HS-5 (cell line): ENCODE measurements at regions not wholly inside any gene's neighbourhood (a gene's known extent, or its start where the extent isn't known, plus 50 kb on each side); places are given as distances from the start of the nearest gene placed in this dataset.

Source experiments
- DNase-seq: peaks from one replicate; pipeline ENCODE4 v3.0.0-alpha.2; 2012; ENCODE audit warnings: low read depth

DNA sequence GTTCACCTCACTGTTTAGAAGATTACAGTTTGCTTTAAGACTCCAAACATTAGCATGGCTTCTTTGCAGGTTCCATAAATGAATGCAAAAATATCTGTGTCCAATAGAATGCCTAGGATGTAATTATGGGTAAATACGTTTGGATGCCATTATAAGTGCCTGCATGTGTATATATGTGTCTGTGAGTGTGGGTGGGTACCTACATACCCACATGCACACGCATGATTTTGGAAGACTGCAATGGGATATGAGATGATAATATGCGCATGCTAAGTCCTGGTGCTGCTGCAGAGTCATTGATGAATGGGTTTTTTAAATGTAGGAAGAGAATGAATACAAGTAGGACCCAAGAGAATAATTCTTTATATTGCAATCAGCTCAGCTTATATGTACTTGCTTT is 406.4 kb downstream of the ZSWIM6 start:
- DNase-seq: no peak

DNA sequence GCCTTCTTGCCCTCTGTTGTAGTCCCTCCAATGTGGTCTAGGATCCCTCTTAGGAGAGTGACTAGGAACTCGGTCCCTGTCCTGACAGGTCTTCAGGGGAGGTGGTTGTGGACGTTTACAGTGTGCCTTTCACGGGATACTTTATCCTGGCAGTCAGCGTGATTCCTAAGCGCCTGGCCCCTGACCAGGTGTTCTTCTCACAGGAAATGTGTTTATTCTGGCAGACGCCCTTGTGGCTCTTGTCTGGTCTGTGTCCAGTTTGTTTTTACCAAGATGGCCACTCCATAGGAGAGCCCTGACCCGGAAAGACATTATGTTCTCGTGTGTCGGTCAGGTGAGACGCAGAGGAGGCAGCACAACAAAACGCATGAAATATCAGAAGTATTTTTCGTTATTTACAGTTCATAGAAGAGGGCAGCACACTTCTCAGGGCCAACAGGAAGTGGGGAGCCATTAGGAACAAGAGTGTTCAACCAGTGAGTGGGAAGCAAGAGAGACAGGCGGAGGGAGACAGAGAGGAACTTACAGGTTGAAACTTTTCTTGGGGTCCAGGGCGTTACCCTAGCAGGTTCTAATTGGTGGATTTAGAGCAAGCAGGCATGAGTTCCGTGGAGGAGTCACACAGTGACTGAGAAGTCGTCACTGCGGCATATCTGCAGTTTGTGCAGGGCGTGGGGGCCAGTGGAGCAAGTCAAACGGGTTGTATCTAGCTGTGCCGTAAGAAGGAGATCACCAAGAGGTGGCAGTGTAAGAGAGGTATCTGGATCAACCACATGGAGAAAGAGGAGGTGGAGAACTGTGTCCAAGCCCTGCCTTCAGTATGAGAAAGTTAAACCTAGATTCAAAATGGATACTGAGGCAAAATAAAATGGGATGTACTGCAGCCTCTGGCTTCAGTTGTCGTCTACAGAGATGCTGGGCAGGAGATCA is 412.9 kb downstream of the ZSWIM6 start:
- no peak for DNase-seq

DNA sequence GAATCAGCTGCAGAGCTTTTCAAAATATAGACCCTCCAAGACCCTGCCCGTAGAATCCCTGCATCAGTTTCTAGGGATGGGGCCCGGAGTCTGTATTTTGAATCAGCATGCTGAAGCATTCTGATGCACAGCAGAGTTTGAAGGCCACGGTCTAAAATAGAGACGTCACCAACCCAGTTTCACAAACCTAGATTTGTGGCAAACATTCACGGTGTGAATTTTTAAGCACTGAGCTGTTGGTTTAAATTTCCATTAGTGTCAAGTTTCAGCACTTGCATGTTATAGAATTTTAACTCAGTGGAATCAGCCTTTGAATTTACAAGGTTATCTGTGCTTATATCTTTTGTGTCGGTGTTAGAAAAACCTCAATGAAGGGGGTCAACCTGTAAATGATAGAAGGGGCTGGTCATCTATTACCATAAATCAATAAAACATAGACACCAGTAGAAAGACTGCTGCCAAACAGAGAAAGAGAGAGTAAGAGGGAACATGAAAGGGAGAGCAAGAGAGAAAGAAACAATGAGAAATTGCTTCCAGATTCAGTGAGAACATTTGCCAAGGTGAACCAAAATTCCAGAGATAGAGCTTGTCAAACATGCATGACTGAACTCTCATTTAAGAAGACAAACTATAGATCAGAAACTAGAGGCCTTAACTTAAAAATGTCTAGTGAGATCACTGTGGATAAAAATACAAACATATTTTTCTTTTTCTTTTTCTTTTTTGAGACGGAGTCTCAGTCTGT is 414.9 kb downstream of the ZSWIM6 start:
- no peak for DNase-seq

DNA sequence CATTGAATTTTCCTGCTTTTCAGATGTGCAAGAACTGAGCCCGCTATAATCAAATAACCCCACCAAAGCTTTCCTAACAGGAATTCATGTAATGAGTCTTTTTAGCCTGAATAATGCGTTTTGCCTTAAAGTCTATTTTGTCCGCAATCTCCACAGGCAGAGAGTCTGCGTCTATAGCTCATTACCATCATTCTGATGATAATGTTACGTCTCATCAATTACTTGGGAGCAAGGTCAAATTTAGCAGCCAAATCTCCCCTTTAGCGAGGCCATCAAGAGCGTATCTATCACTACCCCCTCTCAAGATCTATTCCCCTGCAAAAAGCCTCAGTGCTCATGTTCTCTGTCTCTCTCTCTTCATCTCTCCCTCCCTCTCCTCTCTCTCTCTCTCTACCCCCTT is 416.1 kb downstream of the ZSWIM6 start:
- no peak for DNase-seq

DNA sequence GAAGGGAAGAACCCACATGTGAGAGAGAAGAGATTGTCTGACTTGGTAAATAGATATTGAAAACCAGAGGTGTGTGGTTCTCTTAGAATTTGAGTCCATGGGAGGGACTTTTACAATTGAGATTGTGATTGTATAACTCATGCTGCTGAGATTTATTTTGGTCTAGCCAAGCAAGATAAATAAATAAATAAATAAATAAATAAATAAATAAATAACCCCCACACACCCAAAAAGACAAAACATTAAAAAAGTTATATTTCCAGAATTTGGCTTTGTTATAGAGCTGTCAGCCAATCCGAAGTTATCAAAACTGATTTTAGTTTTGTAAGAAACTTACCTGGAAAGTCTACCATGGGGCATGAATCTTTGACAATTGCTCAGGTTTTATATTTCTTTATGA is 416.6 kb downstream of the ZSWIM6 start:
- no peak for DNase-seq

DNA sequence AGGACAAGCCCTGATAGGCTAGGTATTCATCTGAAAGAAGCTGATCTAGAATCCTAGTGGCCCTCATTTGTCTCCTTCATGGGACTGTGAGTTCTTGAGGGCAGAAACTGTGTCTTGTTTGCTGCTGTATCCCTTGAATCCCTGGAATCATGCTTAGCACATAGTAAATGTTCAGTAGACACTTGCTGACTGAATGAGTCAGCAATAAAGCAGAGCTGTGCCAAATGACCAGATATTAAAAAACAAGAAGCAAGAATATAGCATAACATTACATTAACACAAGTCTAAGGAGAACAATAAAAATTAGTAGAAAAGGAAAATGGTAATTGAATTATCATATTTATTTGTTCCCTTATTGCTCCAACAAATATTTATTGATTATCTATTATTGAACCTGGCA is 420.5 kb downstream of the ZSWIM6 start:
- DNase-seq: no peak

DNA sequence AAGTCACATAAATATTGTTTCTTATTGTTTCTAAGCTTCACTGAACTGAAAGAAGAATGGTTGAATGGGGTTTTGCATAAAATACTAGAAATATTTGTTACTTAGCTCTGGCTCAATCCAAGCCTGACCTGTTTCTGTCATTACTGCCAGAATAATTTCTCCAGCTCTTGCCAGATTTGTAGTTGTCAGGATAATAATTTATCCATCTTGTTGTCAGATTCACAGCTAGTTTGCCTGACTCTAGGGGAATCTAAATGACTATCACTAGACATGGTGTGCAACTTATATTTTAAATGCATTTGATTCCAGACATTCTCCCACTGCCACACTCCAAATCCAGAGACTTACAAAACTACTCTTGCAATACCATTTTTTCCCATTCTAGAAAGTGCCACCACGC is 422.7 kb downstream of the ZSWIM6 start:
- DNase-seq: no peak

DNA sequence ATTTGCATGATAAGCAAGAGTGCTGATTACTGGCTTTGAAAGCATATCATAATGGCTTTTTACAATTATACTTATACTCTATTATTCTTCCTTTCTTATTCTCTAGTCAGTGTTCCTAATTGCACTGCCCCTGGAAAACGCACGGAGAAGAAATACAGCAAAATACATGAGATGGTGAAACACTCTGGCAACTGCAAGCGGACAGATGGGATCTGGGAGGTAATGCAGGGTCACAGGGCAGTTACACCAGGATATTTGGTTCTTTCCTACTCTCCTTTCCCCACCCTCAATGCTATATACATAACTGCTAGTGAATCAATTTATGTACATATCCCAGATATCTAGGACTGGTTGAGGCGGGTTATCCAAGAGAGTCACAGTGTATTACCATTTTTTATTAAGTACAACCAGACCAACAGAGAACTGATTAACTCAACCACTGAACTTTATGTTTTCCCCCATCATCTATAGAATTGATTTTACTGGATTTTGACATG is 423.7 kb downstream of the ZSWIM6 start:
- DNase-seq: no peak

DNA sequence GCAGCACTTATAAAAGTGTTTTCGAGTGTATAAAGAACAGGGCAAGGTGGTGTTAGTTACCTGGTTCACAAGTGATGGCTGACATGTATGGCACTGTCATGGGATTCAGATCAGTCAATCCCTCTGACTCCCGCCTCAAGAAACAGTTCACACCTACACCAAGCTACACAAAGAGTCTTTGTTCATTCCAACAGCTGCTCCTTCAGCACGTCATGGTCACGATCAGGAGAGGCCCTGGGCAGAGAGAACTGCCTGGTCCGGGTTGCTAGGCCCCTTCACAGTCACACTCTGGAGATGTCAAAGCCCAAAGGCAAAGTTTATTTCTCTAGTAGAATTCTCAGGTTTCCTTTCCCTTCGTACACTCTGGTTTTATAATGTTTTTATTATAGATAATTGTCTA is 426.7 kb downstream of the ZSWIM6 start:
- DNase-seq: no peak

DNA sequence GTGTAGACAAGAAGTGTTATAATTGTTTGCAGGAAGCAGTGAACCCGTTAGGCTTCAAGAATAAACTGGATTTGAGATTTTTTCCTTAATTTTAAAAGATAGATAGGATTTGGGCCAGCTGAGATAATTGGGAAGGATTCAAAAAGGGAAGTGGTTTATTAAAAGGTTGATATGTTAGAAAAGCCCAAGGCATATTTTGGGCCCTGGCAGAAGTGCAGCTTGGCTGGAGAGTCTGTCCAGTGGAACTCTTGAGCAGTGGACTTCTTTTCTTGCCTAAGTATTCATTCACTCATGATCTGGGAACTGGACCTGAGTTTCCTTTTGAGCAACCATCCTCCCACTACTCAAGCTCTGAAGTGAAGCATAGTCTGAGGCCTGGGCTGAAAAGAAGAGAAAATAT is 433.4 kb downstream of the ZSWIM6 start:
- DNase-seq: no peak

DNA sequence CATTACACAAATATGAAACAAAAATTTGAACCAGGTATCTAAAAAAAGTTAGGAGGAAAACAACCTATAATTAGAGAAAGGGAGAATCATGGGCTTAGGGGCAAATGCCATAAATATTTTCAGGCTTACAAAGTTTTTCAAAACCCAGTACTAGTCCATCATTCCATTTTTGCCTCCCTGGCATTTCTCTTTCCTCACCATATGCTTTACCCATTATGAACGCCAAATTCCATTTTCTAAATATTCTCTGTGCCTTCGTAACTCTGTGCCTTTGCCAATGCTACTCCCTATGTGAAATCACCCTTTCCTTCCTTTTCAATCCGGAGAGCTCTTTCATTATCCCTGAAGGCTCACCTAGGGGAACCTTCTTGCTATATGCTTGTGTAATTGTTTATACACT is 434.1 kb downstream of the ZSWIM6 start:
- no peak for DNase-seq

DNA sequence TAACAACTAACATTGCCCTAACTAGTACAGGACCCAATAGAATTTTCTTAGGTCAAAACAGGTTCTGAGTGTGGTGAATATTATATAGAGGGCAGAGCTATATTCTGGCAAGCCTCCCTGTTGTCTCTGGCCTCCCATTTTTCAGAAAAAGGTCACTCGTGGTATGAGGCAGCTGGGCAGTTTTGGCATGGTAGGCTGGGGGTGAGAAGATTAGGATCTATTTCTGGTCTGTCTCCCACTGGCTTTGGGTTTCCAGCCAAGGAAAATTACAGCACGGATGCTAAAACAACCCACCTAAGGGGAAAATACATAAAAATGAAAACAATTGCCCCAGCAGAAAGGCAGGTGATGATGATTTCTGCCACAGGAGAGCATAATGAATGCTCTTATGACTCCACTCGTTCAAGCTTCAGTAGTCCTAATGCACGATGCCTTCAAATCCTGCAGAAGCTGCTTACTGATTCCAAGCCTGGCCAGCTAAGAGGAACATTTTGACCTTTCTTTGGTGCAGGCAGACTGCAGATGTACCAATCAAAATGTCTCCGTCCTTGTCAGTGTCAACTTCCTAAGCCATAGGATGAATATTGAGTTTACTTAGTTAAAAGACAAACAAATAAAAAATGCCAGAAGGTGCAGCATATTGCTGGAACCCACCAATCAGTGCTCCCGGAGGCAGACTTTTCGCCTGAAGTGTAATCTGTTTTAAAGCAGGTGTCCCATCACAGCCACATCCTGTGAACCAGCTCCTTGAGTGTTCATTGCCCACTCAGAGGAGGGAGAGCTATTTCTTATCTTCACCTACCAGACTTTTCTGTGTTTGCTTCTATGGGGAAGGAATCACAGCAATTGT is 435.4 kb downstream of the ZSWIM6 start:
- DNase-seq: no peak

DNA sequence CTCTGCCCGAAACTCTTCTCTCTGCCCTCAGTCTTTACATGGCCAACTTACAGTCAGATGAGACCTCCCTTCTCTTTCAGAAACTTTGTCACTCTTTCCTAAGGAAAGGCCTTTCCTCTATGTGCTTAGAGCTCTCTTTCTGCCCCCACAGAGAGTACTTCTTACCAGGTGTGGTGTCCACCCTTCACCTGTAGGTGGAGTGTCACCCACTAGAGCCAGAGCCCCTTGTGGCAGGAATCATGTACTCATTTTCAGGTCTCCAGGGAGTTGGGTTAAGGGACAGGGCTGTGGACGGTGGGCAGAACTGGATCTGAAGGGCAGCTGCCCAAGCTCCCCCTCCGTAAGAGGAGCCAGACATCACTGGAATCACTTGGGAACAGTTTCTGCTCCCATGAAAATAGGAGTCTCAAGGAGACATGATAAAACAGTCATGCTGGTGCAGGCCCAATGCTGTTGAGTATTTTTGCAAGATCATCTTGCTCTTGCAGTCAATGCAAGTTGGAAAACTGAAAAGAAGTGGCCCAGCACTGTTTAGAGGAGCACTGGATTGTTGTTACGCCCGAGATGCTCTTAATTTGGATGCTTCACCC is 436.7 kb downstream of the ZSWIM6 start:
- peak; percentile 3 for DNase-seq

DNA sequence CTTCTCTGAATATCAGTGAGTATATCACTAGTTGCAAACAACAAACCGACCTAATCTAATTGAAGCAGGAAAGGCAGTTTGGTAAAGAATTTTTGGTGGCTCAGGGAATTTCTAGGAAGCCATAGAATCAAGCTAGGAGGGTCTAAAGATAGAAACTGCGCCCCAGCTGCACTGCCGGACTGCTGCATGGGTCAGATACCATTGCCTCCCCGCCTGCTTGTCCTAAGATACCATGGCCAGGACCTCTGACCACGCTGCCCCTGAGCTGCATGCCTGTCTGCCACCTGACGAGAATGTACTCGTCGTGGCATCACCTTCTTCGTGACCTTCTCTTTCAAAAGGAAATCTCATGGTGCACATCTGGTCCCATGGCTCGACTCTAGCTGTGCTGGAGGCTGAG is 439.0 kb downstream of the ZSWIM6 start:
- DNase-seq: no peak

DNA sequence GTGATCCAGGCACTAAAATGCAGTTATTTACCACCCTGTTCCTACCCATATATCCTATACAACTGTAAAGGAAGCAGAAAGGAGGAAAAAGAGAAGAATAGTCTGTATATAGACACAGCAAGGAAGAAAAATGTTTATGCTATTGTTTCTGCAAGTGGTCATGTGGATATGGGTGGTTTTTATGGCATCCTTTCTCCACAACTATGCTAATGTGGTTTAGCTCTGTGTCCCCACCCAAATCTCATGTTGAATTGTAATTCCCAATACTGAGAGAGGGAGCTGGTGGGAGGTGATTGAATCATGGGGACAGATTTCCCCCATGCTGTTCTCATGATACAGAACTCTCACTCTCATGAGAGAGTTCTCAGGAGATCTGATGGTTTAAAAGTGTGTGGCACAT is 439.8 kb downstream of the ZSWIM6 start:
- no peak for DNase-seq

DNA sequence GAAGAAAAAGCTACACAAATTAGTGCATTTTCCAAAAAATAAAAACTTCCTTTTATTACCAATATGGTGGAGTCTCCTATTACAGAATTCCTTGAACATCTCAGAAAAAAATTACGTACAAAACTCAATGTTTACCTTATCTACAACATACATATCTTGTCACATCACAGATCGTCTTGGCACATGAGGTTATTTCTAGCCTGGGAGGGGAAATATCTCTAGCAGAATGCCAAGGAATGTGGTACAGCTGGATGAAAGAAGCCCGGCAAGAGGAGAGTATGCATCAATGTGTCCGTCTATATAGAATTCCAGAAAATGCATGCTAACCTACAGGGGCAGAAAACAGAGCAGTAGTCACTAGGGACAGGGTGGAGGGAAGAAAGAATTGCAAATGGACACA is 443.8 kb downstream of the ZSWIM6 start:
- DNase-seq: no peak

DNA sequence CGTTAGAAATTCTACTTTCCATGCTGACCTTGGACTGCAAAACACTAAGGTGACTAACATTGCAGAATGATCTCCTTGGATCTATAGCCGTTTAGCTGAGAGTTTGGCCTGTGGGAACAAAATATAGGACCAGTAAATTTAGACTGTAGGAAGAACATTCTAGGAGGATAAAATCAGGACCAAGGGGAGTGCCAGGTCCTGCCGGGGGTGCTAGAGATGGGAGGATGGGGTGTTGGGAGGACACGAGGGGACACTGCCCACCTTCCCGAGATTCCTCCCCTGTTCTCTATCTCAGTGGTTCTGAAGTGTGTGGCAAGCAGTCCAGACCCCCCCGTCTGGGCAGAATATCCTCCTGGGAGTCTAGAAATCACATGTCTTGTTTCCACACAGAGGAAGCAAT is 445.2 kb downstream of the ZSWIM6 start:
- no peak for DNase-seq

DNA sequence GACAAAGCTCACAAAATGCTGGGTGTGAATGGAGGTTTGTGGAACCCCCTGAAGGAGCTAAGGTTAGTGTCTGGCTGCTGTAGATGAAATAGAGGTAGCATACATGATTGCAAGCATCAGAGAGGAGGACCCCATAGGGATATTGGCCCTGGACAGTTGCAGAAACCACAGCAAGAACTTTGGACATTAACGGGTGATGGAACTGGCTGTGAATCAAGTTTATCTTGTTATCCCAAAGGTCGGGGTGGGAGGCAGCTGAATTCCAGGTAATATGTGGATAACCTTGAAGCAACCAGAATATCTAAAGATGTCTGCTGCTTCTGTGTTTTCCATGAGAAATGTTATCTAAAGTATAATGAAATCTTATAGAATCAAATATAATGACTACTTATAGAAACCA is 447.7 kb downstream of the ZSWIM6 start:
- DNase-seq: no peak

DNA sequence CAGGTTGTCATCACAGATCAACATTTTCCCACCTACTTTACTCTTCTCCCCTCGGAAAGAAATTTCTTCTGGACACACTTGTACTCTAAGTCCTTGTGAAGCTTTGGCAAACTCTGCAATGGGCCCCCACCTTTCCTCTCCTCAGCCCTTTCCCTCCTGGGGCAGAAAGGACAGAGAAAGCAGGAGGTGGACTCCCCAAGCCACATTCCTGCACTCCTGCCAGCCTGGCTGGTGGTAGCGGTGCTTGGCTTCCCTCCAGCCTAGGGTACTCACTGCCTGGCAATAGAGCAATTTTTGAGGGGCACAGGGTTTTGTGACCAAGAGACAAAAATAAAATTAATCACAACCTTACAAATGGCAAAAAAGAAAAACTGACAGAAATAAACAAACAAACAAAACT is 451.4 kb downstream of the ZSWIM6 start:
- no peak for DNase-seq

DNA sequence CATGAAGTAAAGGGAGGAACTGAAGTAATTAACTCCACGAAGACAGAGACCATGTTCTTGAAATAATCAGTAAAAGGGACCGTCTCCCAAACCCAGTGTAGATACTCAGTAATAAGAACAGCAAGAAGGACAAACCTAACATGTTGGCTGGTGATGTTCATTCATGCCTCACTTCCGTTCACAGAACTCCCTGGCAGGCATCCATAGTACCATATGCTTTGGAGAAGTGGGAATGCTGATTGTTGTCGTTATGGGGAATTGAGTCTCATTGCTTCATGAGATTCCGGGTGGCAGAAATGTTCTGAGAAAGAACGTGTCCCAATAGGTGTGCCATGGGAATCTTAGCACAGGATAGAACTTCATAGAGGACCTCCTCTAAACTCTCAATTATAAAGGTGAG is 452.3 kb downstream of the ZSWIM6 start:
- no peak for DNase-seq

DNA sequence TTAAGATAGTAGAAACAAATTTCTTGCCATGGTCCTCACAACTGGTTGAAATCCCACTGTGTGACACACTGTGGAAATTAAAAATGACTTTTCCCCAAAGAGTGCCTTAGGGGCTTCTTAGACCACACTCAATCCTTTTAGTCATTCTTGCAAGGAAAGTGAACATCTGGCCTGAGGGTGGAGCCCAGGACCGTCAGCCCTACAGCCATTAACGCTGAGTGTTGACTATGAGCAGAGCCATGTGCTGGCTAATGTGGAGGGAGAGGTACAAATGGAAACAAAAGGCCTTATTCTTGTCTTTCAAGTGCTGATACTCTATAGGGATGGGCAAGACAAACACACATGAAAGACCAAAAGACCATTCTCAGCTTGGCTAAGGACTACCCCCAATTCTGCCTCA is 456.5 kb downstream of the ZSWIM6 start:
- DNase-seq: no peak

DNA sequence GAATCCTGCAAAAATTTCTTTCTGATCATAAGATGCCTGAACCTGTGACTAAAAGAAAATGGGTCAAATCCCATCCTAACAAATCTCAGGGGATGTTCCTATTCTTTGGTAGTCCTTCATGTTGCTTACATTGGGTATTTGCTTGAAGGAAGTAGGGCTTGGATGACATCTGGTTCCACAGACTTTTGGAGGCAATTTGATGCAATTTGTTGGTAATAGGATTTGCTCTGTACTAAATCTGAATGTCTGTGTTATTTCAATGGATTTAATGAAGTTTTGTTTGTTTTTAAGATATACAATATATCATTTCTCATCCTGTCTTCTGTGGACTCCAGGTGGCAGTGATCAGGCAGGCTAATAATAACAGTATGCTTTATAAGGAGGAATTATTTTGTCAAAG is 457.9 kb downstream of the ZSWIM6 start:
- no peak for DNase-seq
